Mesenchymal stem cell (in vitro differentiated cells and primary cell): ENCODE measurements at regions not wholly inside any gene's neighbourhood (a gene's known extent, or its start where the extent isn't known, plus 50 kb on each side); places are given as distances from the start of the nearest gene placed in this dataset.

ENCODE experiments used
- DNase-seq: peaks from one replicate; pipeline ENCODE4 v3.0.0-alpha.2; 2013
- H2AFZ ChIP-seq: one replicate; pipeline ENCODE4 v1.6.1; 2013; ENCODE audit warnings: low read depth, mild to moderate bottlenecking, control low read depth, inconsistent platforms, low read length, moderate library complexity
- H2AK5ac ChIP-seq: 2 replicates; pipeline ENCODE4 v1.6.1; 2013; ENCODE audit warnings: low read length, moderate library complexity, mild to moderate bottlenecking, inconsistent platforms; ENCODE audit not compliant: severe bottlenecking
- H2BK120ac ChIP-seq: one replicate; pipeline ENCODE4 v1.6.1; 2013; ENCODE audit warnings: low read depth, mild to moderate bottlenecking, inconsistent platforms, low read length, moderate library complexity
- H2BK12ac ChIP-seq, 2 experiments: one replicate each; pipeline ENCODE4 v1.6.1; 2013; ENCODE audit warnings: inconsistent platforms in 2 of 2, low read length in 2 of 2, mild to moderate bottlenecking in 2 of 2, moderate library complexity in 2 of 2, control low read depth in 1 of 2
- H2BK15ac ChIP-seq: one replicate; pipeline ENCODE4 v1.6.1; 2013; ENCODE audit warnings: mild to moderate bottlenecking, low read depth, inconsistent platforms; ENCODE audit not compliant: poor library complexity, severe bottlenecking
- H2BK5ac ChIP-seq: 2 replicates; pipeline ENCODE4 v1.6.1; 2013; ENCODE audit warnings: low read depth, mild to moderate bottlenecking, low read length, control low read depth, inconsistent platforms; ENCODE audit not compliant: poor library complexity, severe bottlenecking
- H3K14ac ChIP-seq, 2 experiments: one replicate each; pipeline ENCODE4 v1.6.1; 2013; ENCODE audit warnings: inconsistent platforms in 2 of 2, low read length in 2 of 2, control low read depth in 1 of 2, mild to moderate bottlenecking in 1 of 2, moderate library complexity in 1 of 2
- H3K18ac ChIP-seq, 2 experiments: one replicate each; pipeline ENCODE4 v1.6.1; 2013; ENCODE audit warnings: inconsistent platforms in 2 of 2, low read length in 2 of 2, control low read depth in 1 of 2, low read depth in 1 of 2, mild to moderate bottlenecking in 1 of 2
- H3K23ac ChIP-seq, 2 experiments: one replicate each; pipeline ENCODE4 v1.6.1; 2013; ENCODE audit warnings: inconsistent platforms in 2 of 2, low read length in 2 of 2, mild to moderate bottlenecking in 2 of 2, moderate library complexity in 2 of 2, control low read depth in 1 of 2
- H3K27ac ChIP-seq: 2 replicates; pipeline ENCODE4 v1.5.1; 2013; ENCODE audit warnings: mild to moderate bottlenecking, moderate library complexity, low read length, control low read depth, inconsistent platforms; ENCODE audit not compliant: poor library complexity, severe bottlenecking
- H3K27me3 ChIP-seq, 2 experiments: 2 replicates each; pipeline versions ENCODE4 v1.6.1 to v1.7.0; 2013; ENCODE audit warnings: low read length in 2 of 2, mild to moderate bottlenecking in 2 of 2, moderate library complexity in 2 of 2, control low read depth in 1 of 2, inconsistent platforms in 1 of 2; ENCODE audit not compliant: control insufficient read depth in 1 of 2, insufficient read depth in 1 of 2
- H3K36me3 ChIP-seq, 2 experiments: 2 replicates each; pipeline versions ENCODE4 v1.6.1 to v1.7.0; 2013; ENCODE audit warnings: low read length in 2 of 2, control low read depth in 1 of 2, inconsistent platforms in 1 of 2, low read depth in 1 of 2, mild to moderate bottlenecking in 1 of 2; ENCODE audit not compliant: insufficient read depth in 2 of 2, control insufficient read depth in 1 of 2
- H3K4ac ChIP-seq, 2 experiments: one replicate each; pipeline ENCODE4 v1.6.1; 2013; ENCODE audit warnings: inconsistent platforms in 2 of 2, low read length in 2 of 2, mild to moderate bottlenecking in 2 of 2, moderate library complexity in 2 of 2, control low read depth in 1 of 2, low read depth in 1 of 2
- H3K4me1 ChIP-seq: 2 replicates; pipeline ENCODE4 v1.6.1; 2013; ENCODE audit warnings: low read depth, low read length, control low read depth; ENCODE audit not compliant: control insufficient read depth, insufficient read depth
- H3K4me2 ChIP-seq: 2 replicates; pipeline ENCODE4 v1.6.1; 2013; ENCODE audit warnings: low read length, mild to moderate bottlenecking, inconsistent platforms; ENCODE audit not compliant: poor library complexity, severe bottlenecking
- H3K4me3 ChIP-seq, 2 experiments: 2 replicates each; pipeline versions ENCODE4 v1.5.1 to v1.7.0; 2013; ENCODE audit warnings: low read length in 2 of 2, mild to moderate bottlenecking in 2 of 2, control low read depth in 1 of 2, low read depth in 1 of 2; ENCODE audit not compliant: insufficient read depth in 1 of 2
- H3K79me1 ChIP-seq: replicated peaks from 2 replicates; pipeline ENCODE4 v1.6.1; 2013; ENCODE audit warnings: mild to moderate bottlenecking, control low read depth, low read length, inconsistent platforms; ENCODE audit not compliant: poor library complexity, severe bottlenecking
- H3K9ac ChIP-seq: 2 replicates; pipeline ENCODE4 v1.7.0; 2013; ENCODE audit warnings: mild to moderate bottlenecking, low read length, moderate library complexity
- H3K9me3 ChIP-seq: 2 replicates; pipeline ENCODE4 v1.7.0; 2013; ENCODE audit warnings: mild to moderate bottlenecking, low read length; ENCODE audit not compliant: control insufficient read depth
- H4K8ac ChIP-seq: one replicate; pipeline ENCODE4 v1.6.1; 2013; ENCODE audit warnings: inconsistent platforms, mild to moderate bottlenecking, low read length, moderate library complexity
- H4K91ac ChIP-seq: one replicate; pipeline ENCODE4 v1.6.1; 2013; ENCODE audit warnings: mild to moderate bottlenecking, low read length, inconsistent platforms
- WGBS: methylation state at CpG from one replicate; pipeline ENCODE4 v1.1.7; 2013; ENCODE audit warnings: mixed read lengths; 5-methylcytosine and 5-hydroxymethylcytosine counted together

GRCh38 chr2:239689985-239690384 lies 289.2 kb upstream of the HDAC4 start:
- Histone ChIP-seq H3K4me2 (no peak overlapping the region), H3K18ac (no peak overlapping the region), H3K27ac (no peak overlapping the region), H3K4ac (no peak overlapping the region), H2BK15ac (no peak overlapping the region), H3K36me3 (no peaks in the 10 kb centered on the region), H3K14ac (no peak overlapping the region), H3K27me3 (peaks cover 0 to 82% of the 10 kb centered on the region in 2 experiments), H2BK120ac (no peak overlapping the region), H3K4me1 (no peaks in the 10 kb centered on the region), H3K4me3 (no peak overlapping the region), H2BK5ac (no peak overlapping the region), H2AK5ac (no peak overlapping the region), H2AFZ (no peak overlapping the region), H3K23ac (no peak overlapping the region), H2BK12ac (no peak overlapping the region), H3K9me3 (no peaks in the 10 kb centered on the region), H4K91ac (no peak overlapping the region), H3K79me1 (no peaks in the 10 kb centered on the region), H4K8ac (no peak overlapping the region), H3K9ac (no peak overlapping the region)
- WGBS, result 82% methylated on average over 5 of the region's 5 CpGs
- no peak for DNase-seq

- Histone ChIP-seq H2BK120ac (no peak overlapping the region), H3K9me3 (no peaks in the 10 kb centered on the region), H4K91ac (no peak overlapping the region), H3K9ac (no peak overlapping the region), H2BK12ac (no peak overlapping the region), H4K8ac (no peak overlapping the region), H3K36me3 (no peaks in the 10 kb centered on the region), H2AK5ac (no peak overlapping the region), H3K18ac (no peak overlapping the region), H3K27me3 (peaks cover 0 to 83% of the 10 kb centered on the region in 2 experiments), H2AFZ (no peak overlapping the region), H3K4me2 (no peak overlapping the region), H3K27ac (no peak overlapping the region), H3K4ac (no peak overlapping the region), H2BK5ac (no peak overlapping the region), H3K79me1 (no peaks in the 10 kb centered on the region), H3K23ac (no peak overlapping the region), H3K14ac (no peak overlapping the region), H2BK15ac (no peak overlapping the region), H3K4me3 (no peak overlapping the region), H3K4me1 (no peaks in the 10 kb centered on the region)
- no peak for DNase-seq
- 56% methylated on average over 7 of the region's 8 CpGs for WGBS
Measured at GRCh38 chr2:239689410-239689809, 288.6 kb upstream of the HDAC4 start.

- WGBS, result 62% methylated on average over 8 of the region's 9 CpGs
- Histone ChIP-seq H2BK15ac (no peak overlapping the region), H3K36me3 (no peaks in the 10 kb centered on the region), H3K9ac (no peak overlapping the region), H3K4me3 (no peak overlapping the region), H2BK120ac (no peak overlapping the region), H3K9me3 (no peaks in the 10 kb centered on the region), H4K8ac (no peak overlapping the region), H3K27ac (no peak overlapping the region), H4K91ac (no peak overlapping the region), H3K14ac (no peak overlapping the region), H2BK12ac (no peak overlapping the region), H3K18ac (no peak overlapping the region), H3K27me3 (peaks cover 0 to 85% of the 10 kb centered on the region in 2 experiments), H2AFZ (no peak overlapping the region), H3K79me1 (no peaks in the 10 kb centered on the region), H2BK5ac (no peak overlapping the region), H3K4me2 (no peak overlapping the region), H2AK5ac (no peak overlapping the region), H3K4ac (no peak overlapping the region), H3K4me1 (no peaks in the 10 kb centered on the region), H3K23ac (no peak overlapping the region)
- no peak for DNase-seq
Measured at GRCh38 chr2:239688840-239689239, 288.0 kb upstream of the HDAC4 start.

- H4K91ac ChIP-seq, result no peak overlapping the region
- no peak overlapping the region for H3K9ac ChIP-seq
- no peak overlapping the region for H2BK12ac ChIP-seq
- no peak overlapping the region for H4K8ac ChIP-seq
- H3K9me3 ChIP-seq, result no peaks in the 10 kb centered on the region
- H3K79me1 ChIP-seq, result no peaks in the 10 kb centered on the region
- no peak overlapping the region for H3K4me3 ChIP-seq
- no peak overlapping the region for H2BK15ac ChIP-seq
- 75% methylated on average over 14 of the region's 14 CpGs for WGBS
- no peak overlapping the region for H2AFZ ChIP-seq
- H3K27ac ChIP-seq, result no peak overlapping the region
- no peak for DNase-seq
- H2AK5ac ChIP-seq, result no peak overlapping the region
- no peaks in the 10 kb centered on the region for H3K36me3 ChIP-seq
- no peak overlapping the region for H2BK5ac ChIP-seq
- no peak overlapping the region for H2BK120ac ChIP-seq
- H3K4ac ChIP-seq, result no peak overlapping the region
- no peak overlapping the region for H3K14ac ChIP-seq
- H3K4me2 ChIP-seq, result no peak overlapping the region
- H3K27me3 ChIP-seq, result peaks cover 0 to 86% of the 10 kb centered on the region in 2 experiments
- H3K18ac ChIP-seq, result no peak overlapping the region
- H3K23ac ChIP-seq, result no peak overlapping the region
- no peaks in the 10 kb centered on the region for H3K4me1 ChIP-seq
Measured at GRCh38 chr2:239688122-239688681, 287.4 kb upstream of the HDAC4 start.
